ENCODE measurements at regions not wholly inside any gene's neighbourhood (a gene's known extent, or its start where the extent isn't known, plus 50 kb on each side); places are given as distances from the start of the nearest gene placed in this dataset.

- no peak for TF ChIP-seq HINFP (tag; conservative IDR thresholded peaks at IDR 0.05; ENCODE audit: low read depth)
- no peak for TF ChIP-seq SIRT6 (IDR thresholded peaks at IDR 0.05; ENCODE audit: low read depth, low read length)
- TF ChIP-seq ZNF583 (CRISPR knock-in tag; IDR thresholded peaks at IDR 0.05) = no peak
- no peak for TF ChIP-seq STAG1 (CRISPR knock-in tag; IDR thresholded peaks at IDR 0.05; ENCODE audit: borderline replicate concordance)
- TF ChIP-seq PHF21A (IDR thresholded peaks at IDR 0.05; ENCODE audit: borderline replicate concordance, low read depth) = no peak
These were observed 239.3 kb upstream of the C16orf82 start (continued) for GRCh38 chr16:26827386-26827785.

- intact Hi-C loops (cut with micrococcal nuclease) = no loop called here
- Histone ChIP-seq H3K4me1 (replicated peaks in 1 of 2; ENCODE audit: control insufficient read depth in 2 of 2, insufficient read depth in 2 of 2, low read length in 2 of 2) (no peaks in the 10 kb centered on the region), H3K27me3 (ENCODE audit: control insufficient read depth in 2 of 2, insufficient read depth in 2 of 2, low read length in 2 of 2) (peaks cover 0 to 13% of the 10 kb centered on the region in 2 experiments; a peak in 2 of 5 replicates), H3K9ac (ENCODE audit: insufficient read depth in 1 of 2, low read depth in 2 of 2, low read length in 2 of 2) (no peak overlapping the region), H2AFZ (ENCODE audit: low read depth, low read length) (no peak overlapping the region), H3K4me3 (no peak overlapping the region), H4K20me1 (replicated peaks; ENCODE audit: control insufficient read depth, insufficient read depth, low read length) (no peaks in the 10 kb centered on the region), H3K9me1 (ENCODE audit: control insufficient read depth, insufficient read depth, low read length) (no peaks in the 10 kb centered on the region), H3K36me3 (ENCODE audit: control insufficient read depth, insufficient read depth, low read length) (no peaks in the 10 kb centered on the region), H3K9me3 (replicated peaks; ENCODE audit: control insufficient read depth, insufficient read depth, low read depth, low read length) (no peaks in the 10 kb centered on the region), H3K79me2 (ENCODE audit: control insufficient read depth, insufficient read depth, low read length) (no peaks in the 10 kb centered on the region), H3K27ac (ENCODE audit: extremely low read depth, low read depth, low read length) (no peak overlapping the region), H3K4me2 (ENCODE audit: insufficient read depth, low read length) (no peak overlapping the region)
- ChIA-PET POLR2A (no interaction called here), CTCF (ENCODE audit: low intra/inter-chr PET ratio) (no interaction called here)
- no TSS peak for BruUV-seq (replicated peaks)
- ATAC-seq (no peak), FAIRE-seq (no peak), DNase-seq (ENCODE audit: extremely low read depth in 1 of 4, low spot score in 3 of 4) (no peak)
- in situ Hi-C loops (cut with MboI) = no loop called here
- WGBS (ENCODE audit: insufficient coverage, low coverage, missing lambda C conversion rate) = 0% methylated on average over 5 of the region's 5 CpGs
- TF ChIP-seq TRIM24 (IDR thresholded peaks at IDR 0.05) (no peak), MTA3 (IDR thresholded peaks at IDR 0.05; ENCODE audit: borderline replicate concordance) (no peak), ZNF316 (IDR thresholded peaks at IDR 0.05) (no peak), HNRNPLL (IDR thresholded peaks at IDR 0.05; ENCODE audit: low read depth, low read length, poor library complexity, severe bottlenecking) (no peak), LCOR (CRISPR knock-in tag; IDR thresholded peaks at IDR 0.05) (no peak), HMG20A (CRISPR knock-in tag; conservative IDR thresholded peaks at IDR 0.05) (no peak), SAP30 (IDR thresholded peaks at IDR 0.05; ENCODE audit: borderline replicate concordance, insufficient read depth, low read depth, low read length, poor library complexity, severe bottlenecking) (no peak), STAT5B (CRISPR knock-in tag; IDR thresholded peaks at IDR 0.05) (no peak), USF2 (CRISPR knock-in tag; IDR thresholded peaks at IDR 0.05) (no peak), HMGXB4 (CRISPR knock-in tag; IDR thresholded peaks at IDR 0.05) (no peak), RHOXF2B (CRISPR knock-in tag; conservative IDR thresholded peaks at IDR 0.05) (no peak), RBBP5 (IDR thresholded peaks at IDR 0.05; ENCODE audit: borderline replicate concordance, insufficient read depth, low read length, poor library complexity, severe bottlenecking) (no peak), CHD1 (IDR thresholded peaks at IDR 0.05; ENCODE audit: low read length) (no peak)
These were observed 236.1 kb upstream of the C16orf82 start for GRCh38 chr16:26830428-26831127.
